ENCODE measurements at regions not wholly inside any gene's neighbourhood (a gene's known extent, or its start where the extent isn't known, plus 50 kb on each side); places are given as distances from the start of the nearest gene placed in this dataset.
A peak's percentile ranks its signal among the peaks of the same experiment; 100 is the strongest.
"Not testable (repeated sequence)": the region's sequence is repeated elsewhere in the genome, so short reads cannot be mapped to it uniquely, and the experiment has no call there.

- no peak for DNase-seq (ENCODE audit: low read depth in 2 of 2)
Measured at GRCh38 chr19:34033880-34034279, 138.4 kb upstream of the LSM14A start.

DNA sequence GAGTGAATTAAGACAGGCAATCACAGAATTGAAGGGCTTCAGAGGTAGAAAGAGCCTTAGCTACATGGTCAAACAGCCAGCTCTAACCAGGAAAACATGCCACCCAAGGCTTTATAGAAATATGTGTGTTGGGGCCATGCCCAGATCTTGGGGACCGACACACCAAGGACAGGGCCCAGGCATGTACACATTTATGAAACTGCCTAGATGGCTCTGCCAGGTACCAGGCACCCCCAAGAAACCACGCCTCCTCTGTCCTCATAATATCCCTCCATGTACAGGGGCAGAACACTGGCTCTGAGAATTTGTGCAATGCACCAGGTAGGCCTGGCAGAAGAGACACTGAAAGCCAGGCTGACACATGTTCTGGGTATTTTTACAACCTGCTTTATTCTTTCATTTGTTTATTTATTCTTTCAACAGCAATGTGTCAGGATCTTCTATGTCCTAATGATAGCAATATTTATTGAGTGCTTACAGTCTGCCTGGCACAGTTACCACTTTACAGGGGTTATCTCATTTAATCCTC lies 137.9 kb upstream of the LSM14A start:
- DNase-seq (ENCODE audit: low read depth in 2 of 2) = no peak

DNA sequence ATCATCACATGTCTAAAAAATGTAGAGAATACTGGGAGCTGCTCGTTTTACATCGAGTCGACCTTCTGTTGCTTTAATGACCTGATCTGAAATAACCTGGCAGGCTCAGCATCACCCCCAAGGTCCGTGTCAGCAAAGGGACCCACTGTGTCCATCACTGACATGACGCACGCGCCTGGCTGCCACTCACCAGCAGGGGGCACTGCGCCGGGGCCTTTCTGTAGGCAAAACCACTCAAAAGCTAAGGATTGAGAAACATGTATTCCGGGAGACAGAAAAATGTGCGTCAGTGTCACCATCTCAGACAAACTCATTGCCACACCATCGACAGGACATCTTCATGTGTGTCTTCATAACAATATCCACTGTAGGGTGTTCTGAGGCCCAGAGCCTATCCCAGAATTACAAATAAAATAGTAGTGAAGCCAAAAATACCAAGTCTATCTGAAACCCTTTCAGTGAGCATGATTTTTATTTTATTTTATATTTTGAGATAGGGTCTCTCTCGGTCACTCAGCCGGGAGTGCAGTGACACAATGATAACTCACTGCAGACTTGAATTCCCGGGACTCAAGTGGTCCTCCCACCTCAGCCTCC lies 130.3 kb upstream of the LSM14A start:
- peak; percentile 15 to 21 for DNase-seq (ENCODE audit: low read depth in 2 of 2)

DNA sequence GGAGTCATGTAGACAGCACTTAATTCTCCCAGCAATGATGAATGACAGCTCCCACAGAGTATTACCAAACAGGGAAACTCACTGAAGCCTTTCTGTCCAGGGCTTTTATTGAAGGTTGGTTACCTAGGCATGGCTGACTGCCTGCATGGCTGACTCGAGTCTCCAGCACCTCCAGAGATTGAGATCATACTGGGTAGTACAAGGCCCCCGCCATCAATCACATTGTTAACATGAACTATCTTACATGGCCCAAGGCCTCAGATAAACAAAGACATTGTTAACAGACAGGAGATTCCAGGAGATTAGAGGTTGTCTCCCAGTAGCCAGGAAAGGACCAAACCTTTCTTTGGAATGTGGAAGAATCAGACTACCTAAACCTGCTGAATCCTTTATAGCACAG lies 128.3 kb upstream of the LSM14A start:
- no peak for DNase-seq (ENCODE audit: low read depth in 2 of 2)

DNA sequence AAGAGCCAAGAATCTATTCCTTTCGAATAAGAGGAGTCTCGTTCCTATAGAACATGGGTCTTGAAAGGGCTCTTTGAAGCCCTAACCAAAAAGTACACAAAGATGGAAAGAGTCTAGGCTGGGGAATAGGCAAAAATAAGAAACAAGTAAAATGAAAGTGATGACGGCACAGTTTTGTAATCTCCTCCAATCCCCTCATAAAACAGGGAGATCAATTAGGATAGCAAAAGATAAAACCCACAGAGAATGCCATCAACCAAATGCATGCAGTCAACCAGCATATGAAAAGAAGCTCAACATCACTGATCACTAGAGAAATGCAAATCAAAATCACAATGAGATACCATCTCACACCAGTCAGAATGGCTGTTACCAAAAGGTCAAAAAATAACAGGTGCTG lies 122.4 kb upstream of the LSM14A start:
- DNase-seq (ENCODE audit: low read depth in 2 of 2) = no peak

DNA sequence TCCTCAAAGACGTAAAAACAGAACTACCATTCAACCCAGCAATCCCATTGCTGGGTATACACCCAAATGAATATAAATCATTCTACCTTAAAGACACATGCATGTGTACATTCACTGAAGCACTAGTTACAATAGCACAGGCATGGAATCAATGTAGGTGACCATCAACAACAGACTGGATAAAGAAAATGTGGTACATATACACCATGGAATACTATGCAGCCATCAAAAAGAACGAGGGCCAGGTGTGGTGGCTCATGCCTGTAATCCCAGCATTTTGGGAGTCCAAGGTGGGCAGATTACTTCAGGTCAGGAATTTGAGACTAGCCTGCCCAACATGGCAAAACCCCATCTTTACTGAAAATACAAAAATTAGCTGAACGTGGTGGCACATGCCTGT lies 121.9 kb upstream of the LSM14A start:
- DNase-seq (ENCODE audit: low read depth in 2 of 2) = not testable (repeated sequence)

DNA sequence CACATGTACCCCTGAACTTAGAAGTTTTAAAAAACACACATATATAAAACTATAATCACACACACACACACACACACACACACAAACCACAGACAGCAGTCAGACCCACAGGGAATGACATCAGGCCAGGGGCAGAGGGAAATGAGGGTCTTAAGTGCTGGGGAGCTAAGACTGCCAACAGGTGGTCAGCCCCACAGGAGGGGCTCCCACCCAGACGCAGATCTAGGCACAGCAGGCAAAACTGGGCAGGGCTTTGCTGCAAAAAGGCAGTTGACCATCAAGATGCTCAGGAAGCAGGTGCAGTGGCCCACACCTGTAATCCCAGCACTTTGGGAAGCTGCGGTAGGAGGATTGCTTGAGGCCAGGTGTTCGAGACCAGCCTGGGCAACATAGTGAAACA lies 121.0 kb upstream of the LSM14A start:
- no peak for DNase-seq (ENCODE audit: low read depth in 2 of 2)

GRCh38 chr19:34057155-34057554 lies 115.1 kb upstream of the LSM14A start:
- DNase-seq (ENCODE audit: low read depth in 2 of 2) = no peak

- DNase-seq (ENCODE audit: low read depth in 2 of 2) = no peak
Measured at GRCh38 chr19:34066007-34066643, 106.2 kb upstream of the LSM14A start.

- DNase-seq (ENCODE audit: low read depth in 2 of 2) = no peak
Measured at GRCh38 chr19:34067861-34068271, 104.4 kb upstream of the LSM14A start.

DNA sequence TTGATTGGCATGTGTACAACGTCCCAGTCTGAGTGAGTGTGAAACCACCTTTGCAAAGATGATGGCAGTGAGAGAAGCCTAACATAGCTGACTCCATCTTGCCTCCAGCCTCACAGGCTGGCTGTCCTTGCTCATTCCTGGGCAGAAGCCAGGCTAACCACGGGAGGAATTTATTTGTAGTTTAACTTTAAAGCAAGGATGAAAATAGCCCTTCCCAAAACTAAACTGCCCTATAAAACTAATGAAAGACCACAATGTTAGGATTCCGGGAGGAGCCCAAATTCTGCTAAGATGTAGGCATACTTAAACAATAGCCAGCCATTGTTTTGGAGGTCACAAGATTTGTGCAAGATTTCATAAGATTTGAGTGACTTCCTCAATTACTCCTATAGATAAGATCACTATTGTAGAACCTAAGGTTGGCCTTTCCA lies 96.6 kb upstream of the LSM14A start:
- no peak for DNase-seq (ENCODE audit: low read depth in 2 of 2)

DNA sequence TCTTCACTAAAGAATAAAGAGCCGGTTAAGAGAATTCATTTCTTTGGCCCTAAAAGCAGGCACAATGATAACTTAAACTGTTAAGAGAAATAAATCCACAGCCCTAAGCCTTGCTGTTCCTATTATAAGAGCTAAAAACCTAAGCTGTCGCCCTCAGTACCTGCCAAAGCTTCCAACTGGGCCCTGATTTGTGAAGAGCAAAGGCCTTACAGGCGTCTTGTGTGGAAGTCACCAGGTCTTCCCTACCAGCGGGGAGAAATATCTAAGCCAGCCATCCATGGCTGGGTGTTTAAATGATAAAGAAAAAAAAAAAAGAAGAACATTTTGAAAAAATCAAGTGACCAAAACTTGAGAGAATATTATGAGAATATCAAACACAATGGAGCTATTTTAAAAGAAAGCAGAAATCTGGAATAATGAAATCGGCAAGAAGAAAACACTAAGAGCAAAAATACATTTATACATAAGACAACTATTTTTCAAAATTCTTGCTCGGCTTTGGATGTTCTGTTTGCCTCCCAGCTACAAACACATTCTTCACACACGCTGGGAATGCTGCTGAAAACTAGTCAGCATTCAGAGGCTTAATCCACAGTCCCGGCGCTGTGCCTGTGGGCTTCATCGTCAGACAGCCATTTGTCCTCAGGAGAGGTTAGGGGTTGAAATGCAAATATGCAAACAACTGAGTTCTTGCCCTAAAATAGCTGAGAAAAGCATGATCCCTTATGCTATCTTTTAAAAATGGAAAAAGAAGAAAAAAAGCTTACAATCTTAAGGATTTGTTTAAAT lies 89.8 kb upstream of the LSM14A start:
- no peak for DNase-seq (ENCODE audit: low read depth in 2 of 2)

GRCh38 chr19:34084396-34085145 lies 87.7 kb upstream of the LSM14A start:
- DNase-seq (ENCODE audit: low read depth in 2 of 2) = no peak

DNA sequence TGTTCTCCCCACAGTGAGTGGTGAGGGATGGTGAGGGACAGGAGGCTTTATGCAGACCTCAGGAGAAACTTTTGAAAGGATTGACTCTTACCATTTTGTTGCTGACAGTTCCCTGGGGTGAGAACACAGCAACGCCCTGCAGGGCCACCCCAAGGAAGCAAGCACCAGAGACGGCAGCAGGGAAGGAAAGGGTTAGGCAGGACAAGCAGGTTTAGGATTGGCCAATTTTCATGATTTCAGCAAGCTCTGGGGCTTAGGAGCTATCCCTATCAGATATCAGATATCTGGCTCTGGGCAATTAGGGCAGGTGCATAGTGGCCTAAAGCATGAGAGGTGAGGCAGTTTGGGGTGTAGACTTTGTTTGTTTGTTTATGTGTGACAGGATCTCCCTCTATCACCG lies 87.0 kb upstream of the LSM14A start:
- DNase-seq (ENCODE audit: low read depth in 2 of 2) = no peak

- DNase-seq (ENCODE audit: low read depth in 2 of 2) = no peak
Measured at GRCh38 chr19:34088292-34088691, 84.0 kb upstream of the LSM14A start.

DNA sequence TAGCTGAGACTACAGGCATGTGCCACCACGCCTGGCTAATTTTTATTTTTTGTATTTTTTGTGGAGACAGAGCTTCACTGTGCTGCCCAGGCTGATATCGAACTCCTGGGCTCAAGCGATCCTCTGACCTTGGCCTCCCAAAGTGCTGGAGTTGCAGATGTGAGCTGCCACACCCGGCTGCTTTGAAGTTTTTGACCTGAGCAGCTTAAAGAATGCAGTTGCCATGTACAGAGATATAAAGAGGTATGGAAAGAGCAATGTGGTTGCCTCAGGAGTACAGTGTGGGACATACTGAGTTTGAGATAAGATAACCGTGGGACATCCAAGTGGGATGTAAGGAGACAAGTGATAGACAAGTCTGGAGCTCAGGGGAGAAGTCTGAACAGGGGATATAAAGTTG lies 82.7 kb upstream of the LSM14A start:
- no peak for DNase-seq (ENCODE audit: low read depth in 2 of 2)

DNA sequence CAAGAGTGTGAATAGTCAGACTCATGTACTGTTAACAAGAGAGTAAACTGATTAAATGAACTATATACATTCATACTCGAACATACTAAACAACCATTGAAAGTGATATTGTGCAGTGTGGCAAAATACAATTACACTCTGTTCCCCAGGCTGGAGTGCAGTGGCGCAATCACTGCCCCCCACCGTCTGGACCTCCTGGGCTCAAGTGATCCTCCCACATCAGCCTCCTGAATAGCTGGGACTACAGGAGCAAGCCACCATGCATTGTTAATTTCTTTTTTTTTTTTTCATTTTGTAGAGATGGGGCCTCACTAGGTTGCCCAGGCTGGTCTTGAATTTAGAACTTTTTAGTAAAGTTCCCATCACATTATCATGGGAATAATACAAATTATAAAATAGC lies 77.3 kb upstream of the LSM14A start:
- DNase-seq (ENCODE audit: low read depth in 2 of 2) = no peak

DNA sequence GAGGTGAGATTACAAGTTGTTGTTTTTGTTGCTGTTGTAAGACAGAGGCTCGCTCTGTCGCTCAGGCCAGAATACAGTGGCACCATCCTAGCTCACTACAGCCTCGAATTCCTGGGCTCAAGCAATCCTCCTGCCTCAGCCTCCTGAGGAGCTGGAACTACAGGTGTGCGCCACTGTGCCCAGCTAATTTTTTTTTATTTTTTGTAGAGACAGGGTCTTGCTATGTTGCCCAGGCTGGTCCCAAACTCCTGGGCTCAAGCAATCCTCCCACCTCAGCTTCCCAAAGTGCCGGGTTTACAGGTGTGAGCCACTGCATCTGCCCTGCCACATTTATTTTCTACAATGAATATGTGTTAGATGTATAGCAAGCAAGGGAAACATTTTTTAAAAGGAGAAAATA lies 76.9 kb upstream of the LSM14A start:
- not testable (repeated sequence) for DNase-seq (ENCODE audit: low read depth in 2 of 2)

DNA sequence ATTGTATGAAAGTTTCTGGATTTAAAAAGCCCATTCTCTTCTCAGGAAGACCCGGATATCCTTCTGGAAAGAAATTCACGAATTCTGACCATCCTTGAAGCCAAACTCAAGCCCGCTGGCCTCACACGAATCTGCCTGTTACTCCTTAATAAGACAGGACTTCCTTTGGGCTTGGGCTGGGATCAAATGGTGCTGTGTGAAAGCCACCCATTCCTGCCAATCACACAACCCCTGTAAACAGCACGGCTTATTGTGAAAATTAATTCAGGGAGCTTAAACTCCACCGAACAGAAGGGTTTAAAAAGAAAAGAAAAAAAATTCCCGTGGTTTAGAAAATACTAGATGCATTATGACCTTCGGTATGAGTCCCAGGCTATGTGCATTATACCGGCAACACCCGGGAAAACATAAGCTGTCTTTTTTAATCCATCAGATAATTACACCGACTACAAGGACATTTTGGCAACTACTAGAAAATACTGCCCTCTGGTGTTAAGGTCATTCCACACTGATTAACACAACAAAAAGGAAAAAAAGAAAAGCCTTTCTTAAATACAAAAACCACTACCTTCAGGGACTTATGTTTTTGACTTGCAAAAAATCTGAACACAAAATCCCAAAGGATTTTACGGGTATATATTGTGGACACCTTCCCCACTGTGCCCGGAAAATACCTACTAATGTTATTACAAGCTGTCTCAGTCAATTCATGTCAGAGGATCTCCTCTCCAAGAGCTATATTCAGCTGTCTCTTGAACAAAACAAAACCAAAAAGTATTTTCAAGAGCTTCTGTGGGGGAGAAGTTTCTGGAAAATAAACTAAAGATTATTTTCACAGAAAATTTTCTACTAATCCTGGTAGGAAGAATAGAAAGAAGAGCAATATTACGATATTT lies 76.0 kb upstream of the LSM14A start:
- no peak for DNase-seq (ENCODE audit: low read depth in 2 of 2)

DNA sequence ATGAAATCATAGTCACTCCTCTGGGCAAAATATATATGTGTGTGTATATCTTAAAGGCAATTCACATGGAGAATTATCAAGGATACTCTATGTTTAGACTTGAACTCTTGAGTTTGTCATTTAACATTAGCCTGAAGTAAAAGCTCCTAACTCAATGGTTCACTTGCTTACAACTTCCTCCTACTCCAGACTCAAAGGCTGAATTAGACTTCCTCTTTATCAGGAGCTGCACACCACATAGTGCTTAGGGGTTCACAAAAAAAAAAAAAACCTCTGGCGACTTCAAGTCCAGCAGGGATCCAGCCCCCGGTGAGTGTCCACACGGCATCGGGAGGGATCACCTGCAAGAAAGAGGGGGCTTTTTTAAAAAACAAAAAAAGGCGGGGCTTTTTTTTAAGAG lies 68.2 kb upstream of the LSM14A start:
- no peak for DNase-seq (ENCODE audit: low read depth in 2 of 2)

DNA sequence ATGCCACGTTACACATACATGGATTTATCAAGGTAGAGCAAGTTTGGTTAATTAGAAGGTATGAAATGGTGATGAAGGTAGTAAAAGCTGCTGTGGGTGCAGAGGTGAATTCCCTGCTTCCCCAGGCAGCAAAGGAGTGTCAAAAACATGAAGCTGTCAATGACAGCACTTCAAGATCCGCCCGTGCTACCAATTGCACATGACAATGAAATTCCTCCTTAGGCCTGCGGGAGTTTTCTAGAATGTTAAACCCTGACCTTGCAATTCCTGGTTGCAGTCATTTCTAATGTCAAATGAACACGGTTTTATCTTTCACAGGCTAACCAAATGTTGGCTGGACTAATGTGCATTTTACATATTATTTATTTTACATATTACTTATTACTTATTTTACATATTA lies 67.7 kb upstream of the LSM14A start:
- DNase-seq (ENCODE audit: low read depth in 2 of 2) = no peak
